Erythroblast (primary cell): ENCODE measurements at regions not wholly inside any gene's neighbourhood (a gene's known extent, or its start where the extent isn't known, plus 50 kb on each side); places are given as distances from the start of the nearest gene placed in this dataset.

Experiments used
- GATA1 ChIP-seq: IDR thresholded peaks from 2 replicates; pipeline ENCODE4 v1.6.1; 2011; ENCODE audit warnings: low read depth, mild to moderate bottlenecking, control low read depth, low read length, moderate library complexity
- POLR2A ChIP-seq: IDR thresholded peaks from 2 replicates; pipeline ENCODE4 v1.6.1; 2011; ENCODE audit warnings: mild to moderate bottlenecking, low read length

DNA sequence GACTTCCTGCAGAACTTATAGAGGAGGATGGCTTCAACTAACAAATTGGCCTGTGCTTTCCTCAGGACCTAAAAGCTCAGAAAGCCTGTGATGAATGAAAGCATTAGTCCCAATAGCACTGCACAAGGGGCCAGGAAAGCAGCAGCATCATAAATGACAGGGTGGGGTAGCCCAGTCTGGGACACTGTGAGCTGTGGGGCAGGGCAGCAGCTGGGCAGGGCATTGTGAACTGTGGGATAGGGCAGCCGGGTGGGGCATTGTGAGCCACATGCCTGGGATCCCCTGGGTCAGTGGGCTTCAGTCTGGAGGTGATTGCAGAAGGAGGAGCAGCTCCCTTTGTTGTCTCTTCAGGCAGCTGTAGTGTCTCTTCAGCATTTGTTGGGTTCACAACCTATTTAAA is 1276.8 kb downstream of the UQCRFS1 start:
- TF ChIP-seq POLR2A, result no peak
- TF ChIP-seq GATA1, result no peak
